ENCODE measurements at regions not wholly inside any gene's neighbourhood (a gene's known extent, or its start where the extent isn't known, plus 50 kb on each side); places are given as distances from the start of the nearest gene placed in this dataset.

- Histone ChIP-seq H3K4me1 (peaks cover 35% of the 10 kb centered on the region), H3K4me3 (ENCODE audit: low read depth, low read length) (no peak overlapping the region), H3K27me3 (replicated peaks; ENCODE audit: control insufficient read depth, insufficient read depth, low read length) (no peaks in the 10 kb centered on the region), H3K9me3 (no peaks in the 10 kb centered on the region), H3K36me3 (ENCODE audit: control insufficient read depth, insufficient read depth, low read length) (no peaks in the 10 kb centered on the region)
- Mint-ChIP-seq H3K27ac (ENCODE audit: unreplicated experiment) (no peak overlapping the region), H3K4me1 (ENCODE audit: low read depth, unreplicated experiment) (peaks cover 20% of the 10 kb centered on the region), H3K27me3 (ENCODE audit: insufficient read depth, unreplicated experiment) (no peaks in the 10 kb centered on the region), H3K9me3 (ENCODE audit: unreplicated experiment) (no peaks in the 10 kb centered on the region), H3K4me3 (ENCODE audit: unreplicated experiment) (no peak overlapping the region), H3K36me3 (ENCODE audit: insufficient read depth, unreplicated experiment) (no peaks in the 10 kb centered on the region)
- no peak for DNase-seq
- intact Hi-C loops (cut with micrococcal nuclease; ENCODE audit: unreplicated experiment) = loop anchor here (5.0 kb wide), 1 partner anchor 42 kb away; no protein-coding TSS in a partner anchor
- ChIA-PET POLR2A (no interaction called here), CTCF (interaction anchor here (0.5 kb wide), 1 partner anchor 41 kb away, joined by 4 read pairs; no protein-coding TSS in a partner anchor)
- no peak for TF ChIP-seq CTCF (IDR thresholded peaks at IDR 0.05; ENCODE audit: insufficient read depth in 1 of 2, low read depth in 1 of 2, low read length in 1 of 2, severe bottlenecking in 1 of 2, unreplicated experiment in 1 of 2)
- BruUV-seq (replicated peaks) = no TSS peak
Measured at GRCh38 chr10:131745591-131745990, 155.2 kb upstream of the PPP2R2D start.

- no peaks in the 10 kb centered on the region for H3K27me3 Mint-ChIP-seq (ENCODE audit: insufficient read depth, unreplicated experiment)
- H3K4me1 Mint-ChIP-seq (ENCODE audit: low read depth, unreplicated experiment) = peaks cover 22% of the 10 kb centered on the region
- BruUV-seq (replicated peaks) = no TSS peak
- H3K4me3 Mint-ChIP-seq (ENCODE audit: unreplicated experiment) = no peak overlapping the region
- ChIA-PET CTCF (interaction anchor here (0.5 kb wide), 1 partner anchor 40 kb away, joined by 4 read pairs; no protein-coding TSS in a partner anchor), POLR2A (no interaction called here)
- H3K27ac Mint-ChIP-seq (ENCODE audit: unreplicated experiment) = no peak overlapping the region
- no peak for DNase-seq
- intact Hi-C loops (cut with micrococcal nuclease; ENCODE audit: unreplicated experiment) = loop anchor here (5.0 kb wide), 1 partner anchor 41 kb away; no protein-coding TSS in a partner anchor
- H3K27me3 ChIP-seq (replicated peaks; ENCODE audit: control insufficient read depth, insufficient read depth, low read length) = no peaks in the 10 kb centered on the region
- H3K9me3 ChIP-seq = no peaks in the 10 kb centered on the region
- H3K9me3 Mint-ChIP-seq (ENCODE audit: unreplicated experiment) = no peaks in the 10 kb centered on the region
- no peaks in the 10 kb centered on the region for H3K36me3 ChIP-seq (ENCODE audit: control insufficient read depth, insufficient read depth, low read length)
- H3K4me3 ChIP-seq (ENCODE audit: low read depth, low read length) = no peak overlapping the region
- TF ChIP-seq CTCF (IDR thresholded peaks at IDR 0.05; ENCODE audit: insufficient read depth in 1 of 2, low read depth in 1 of 2, low read length in 1 of 2, severe bottlenecking in 1 of 2, unreplicated experiment in 1 of 2) = no peak
- no peaks in the 10 kb centered on the region for H3K36me3 Mint-ChIP-seq (ENCODE audit: insufficient read depth, unreplicated experiment)
- peaks cover 42% of the 10 kb centered on the region for H3K4me1 ChIP-seq
Measured at GRCh38 chr10:131746241-131746711, 154.5 kb upstream of the PPP2R2D start.

GRCh38 chr10:131746785-131747184 lies 154.0 kb upstream of the PPP2R2D start:
- Mint-ChIP-seq H3K27me3 (ENCODE audit: insufficient read depth, unreplicated experiment) (no peaks in the 10 kb centered on the region), H3K4me3 (ENCODE audit: unreplicated experiment) (no peak overlapping the region), H3K9me3 (ENCODE audit: unreplicated experiment) (no peaks in the 10 kb centered on the region), H3K27ac (ENCODE audit: unreplicated experiment) (peak overlapping the region; percentile 39), H3K36me3 (ENCODE audit: insufficient read depth, unreplicated experiment) (no peaks in the 10 kb centered on the region), H3K4me1 (ENCODE audit: low read depth, unreplicated experiment) (peaks cover 27% of the 10 kb centered on the region)
- Histone ChIP-seq H3K36me3 (ENCODE audit: control insufficient read depth, insufficient read depth, low read length) (no peaks in the 10 kb centered on the region), H3K4me1 (peaks cover 47% of the 10 kb centered on the region), H3K4me3 (ENCODE audit: low read depth, low read length) (no peak overlapping the region), H3K27me3 (replicated peaks; ENCODE audit: control insufficient read depth, insufficient read depth, low read length) (no peaks in the 10 kb centered on the region), H3K9me3 (no peaks in the 10 kb centered on the region)
- TF ChIP-seq CTCF (IDR thresholded peaks at IDR 0.05; ENCODE audit: insufficient read depth in 1 of 2, low read depth in 1 of 2, low read length in 1 of 2, severe bottlenecking in 1 of 2, unreplicated experiment in 1 of 2) = no peak
- no peak for DNase-seq
- ChIA-PET POLR2A (no interaction called here), CTCF (no interaction called here)
- BruUV-seq (replicated peaks) = no TSS peak
- intact Hi-C loops (cut with micrococcal nuclease; ENCODE audit: unreplicated experiment) = loop anchor here (5.0 kb wide), 1 partner anchor 41 kb away; no protein-coding TSS in a partner anchor

Data from Caco-2 (cell line).